HAP-1 (cell line): ENCODE measurements at regions not wholly inside any gene's neighbourhood (a gene's known extent, or its start where the extent isn't known, plus 50 kb on each side); places are given as distances from the start of the nearest gene placed in this dataset.

Experiments
- DNase-seq, 2 experiments: peaks; one replicate each; pipeline ENCODE4 v3.0.0-alpha.2; 2016 to 2020; ENCODE audit warnings: low spot score in 2 of 2
- H3K27me3 ChIP-seq: fragments of 250-450 bp; sonication (Bioruptor Pico); 2 replicates; pipeline ENCODE4 v1.5.1; 2020; ENCODE audit warnings: low read depth, mild to moderate bottlenecking, moderate library complexity
- H3K36me3 ChIP-seq: fragments of 250-450 bp; sonication (Bioruptor Pico); replicated peaks from 2 replicates; pipeline ENCODE4 v1.5.1; 2020; ENCODE audit warnings: mild to moderate bottlenecking
- H3K4me1 ChIP-seq: fragments of 250-450 bp; sonication (Bioruptor Pico); 2 replicates; pipeline ENCODE4 v1.5.1; 2020; ENCODE audit warnings: mild to moderate bottlenecking
- H3K4me3 ChIP-seq: fragments of 250-450 bp; sonication (Bioruptor Pico); 2 replicates; pipeline ENCODE4 v1.5.1; 2020; ENCODE audit warnings: mild to moderate bottlenecking, moderate library complexity
- H3K9me3 ChIP-seq: fragments of 250-450 bp; sonication (Bioruptor Pico); 2 replicates; pipeline ENCODE4 v1.5.1; 2020; ENCODE audit warnings: mild to moderate bottlenecking, moderate library complexity
- in situ Hi-C: fragments of 300-500 bp; cut with MboI; formaldehyde crosslinking; loops from 3 replicates; pipeline ENCODE4 v1.14.3; 2020; ENCODE audit warnings: low sequenced_read_pairs, inconsistent platforms, mixed read lengths

GRCh38 chr20:39213476-39214145 is 251.5 kb downstream of the DHX35 start:
- H3K4me1 ChIP-seq = no peaks in the 10 kb centered on the region
- no peak overlapping the region for H3K4me3 ChIP-seq
- H3K9me3 ChIP-seq = no peaks in the 10 kb centered on the region
- H3K36me3 ChIP-seq = no peaks in the 10 kb centered on the region
- no peak for DNase-seq
- in situ Hi-C loops = no loop called here
- H3K27me3 ChIP-seq = no peaks in the 10 kb centered on the region

GRCh38 chr20:39211060-39211748 is 249.1 kb downstream of the DHX35 start:
- H3K9me3 ChIP-seq = no peaks in the 10 kb centered on the region
- DNase-seq = no peak
- no peaks in the 10 kb centered on the region for H3K4me1 ChIP-seq
- H3K4me3 ChIP-seq = no peak overlapping the region
- H3K27me3 ChIP-seq = no peaks in the 10 kb centered on the region
- in situ Hi-C loops = no loop called here
- no peaks in the 10 kb centered on the region for H3K36me3 ChIP-seq

- in situ Hi-C loops = no loop called here
- Histone ChIP-seq H3K4me3 (no peak overlapping the region), H3K9me3 (no peaks in the 10 kb centered on the region), H3K27me3 (no peaks in the 10 kb centered on the region), H3K4me1 (no peaks in the 10 kb centered on the region), H3K36me3 (no peaks in the 10 kb centered on the region)
- no peak for DNase-seq
These were observed 248.3 kb downstream of the DHX35 start for GRCh38 chr20:39210341-39211036.

- H3K4me3 ChIP-seq = no peak overlapping the region
- H3K9me3 ChIP-seq = no peaks in the 10 kb centered on the region
- no peak for DNase-seq
- no peaks in the 10 kb centered on the region for H3K4me1 ChIP-seq
- in situ Hi-C loops = no loop called here
- H3K27me3 ChIP-seq = no peaks in the 10 kb centered on the region
- H3K36me3 ChIP-seq = no peaks in the 10 kb centered on the region
These were observed 244.9 kb downstream of the DHX35 start for GRCh38 chr20:39206899-39207564.

GRCh38 chr20:39195582-39196021 is 233.5 kb downstream of the DHX35 start:
- Histone ChIP-seq H3K4me1 (no peaks in the 10 kb centered on the region), H3K9me3 (no peaks in the 10 kb centered on the region), H3K4me3 (no peak overlapping the region), H3K27me3 (no peaks in the 10 kb centered on the region), H3K36me3 (no peaks in the 10 kb centered on the region)
- in situ Hi-C loops = no loop called here
- no peak for DNase-seq

- H3K27me3 ChIP-seq = no peaks in the 10 kb centered on the region
- H3K36me3 ChIP-seq = no peaks in the 10 kb centered on the region
- no peaks in the 10 kb centered on the region for H3K9me3 ChIP-seq
- in situ Hi-C loops = no loop called here
- H3K4me3 ChIP-seq = no peak overlapping the region
- no peaks in the 10 kb centered on the region for H3K4me1 ChIP-seq
- DNase-seq = no peak
These were observed 228.8 kb downstream of the DHX35 start for GRCh38 chr20:39190666-39191570.

GRCh38 chr20:39188266-39188765 is 226.2 kb downstream of the DHX35 start:
- in situ Hi-C loops = no loop called here
- H3K9me3 ChIP-seq = no peaks in the 10 kb centered on the region
- no peak for DNase-seq
- no peaks in the 10 kb centered on the region for H3K4me1 ChIP-seq
- no peak overlapping the region for H3K4me3 ChIP-seq
- H3K27me3 ChIP-seq = no peaks in the 10 kb centered on the region
- no peaks in the 10 kb centered on the region for H3K36me3 ChIP-seq

GRCh38 chr20:39181490-39181889 is 219.3 kb downstream of the DHX35 start:
- Histone ChIP-seq H3K36me3 (no peaks in the 10 kb centered on the region), H3K4me1 (no peaks in the 10 kb centered on the region), H3K9me3 (no peaks in the 10 kb centered on the region), H3K27me3 (no peaks in the 10 kb centered on the region), H3K4me3 (no peak overlapping the region)
- no peak for DNase-seq
- in situ Hi-C loops = no loop called here

GRCh38 chr20:39176457-39176856 is 214.3 kb downstream of the DHX35 start:
- Histone ChIP-seq H3K4me3 (no peak overlapping the region), H3K36me3 (no peaks in the 10 kb centered on the region), H3K9me3 (no peaks in the 10 kb centered on the region), H3K4me1 (no peaks in the 10 kb centered on the region), H3K27me3 (no peaks in the 10 kb centered on the region)
- no peak for DNase-seq
- in situ Hi-C loops = no loop called here

- in situ Hi-C loops = no loop called here
- DNase-seq = no peak
- no peaks in the 10 kb centered on the region for H3K4me1 ChIP-seq
- H3K36me3 ChIP-seq = no peaks in the 10 kb centered on the region
- no peak overlapping the region for H3K4me3 ChIP-seq
- H3K9me3 ChIP-seq = no peaks in the 10 kb centered on the region
- H3K27me3 ChIP-seq = no peaks in the 10 kb centered on the region
These were observed 208.8 kb downstream of the DHX35 start for GRCh38 chr20:39170896-39171463.

GRCh38 chr20:39165099-39165498 is 203.0 kb downstream of the DHX35 start:
- DNase-seq = no peak
- Histone ChIP-seq H3K4me1 (no peaks in the 10 kb centered on the region), H3K27me3 (no peaks in the 10 kb centered on the region), H3K36me3 (no peaks in the 10 kb centered on the region), H3K4me3 (no peak overlapping the region), H3K9me3 (no peaks in the 10 kb centered on the region)
- in situ Hi-C loops = no loop called here

GRCh38 chr20:39164642-39165041 is 202.5 kb downstream of the DHX35 start:
- H3K4me3 ChIP-seq = no peak overlapping the region
- in situ Hi-C loops = no loop called here
- H3K36me3 ChIP-seq = no peaks in the 10 kb centered on the region
- H3K4me1 ChIP-seq = no peaks in the 10 kb centered on the region
- DNase-seq = no peak
- no peaks in the 10 kb centered on the region for H3K27me3 ChIP-seq
- H3K9me3 ChIP-seq = no peaks in the 10 kb centered on the region

GRCh38 chr20:39163993-39164392 is 201.8 kb downstream of the DHX35 start:
- H3K36me3 ChIP-seq = no peaks in the 10 kb centered on the region

More at GRCh38 chr20:39163993-39164392, 201.8 kb downstream of the DHX35 start:
- no peaks in the 10 kb centered on the region for H3K9me3 ChIP-seq
- H3K27me3 ChIP-seq = no peaks in the 10 kb centered on the region
- in situ Hi-C loops = no loop called here
- no peaks in the 10 kb centered on the region for H3K4me1 ChIP-seq
- no peak for DNase-seq
- H3K4me3 ChIP-seq = no peak overlapping the region
